WERI-Rb-1 (cell line): ENCODE measurements at regions not wholly inside any gene's neighbourhood (a gene's known extent, or its start where the extent isn't known, plus 50 kb on each side); places are given as distances from the start of the nearest gene placed in this dataset.

Source experiments
- DNase-seq: peaks from one replicate; pipeline ENCODE4 v3.0.0-alpha.2; 2020
- H3K27ac ChIP-seq: fragments of 250-450 bp; sonication (Bioruptor Pico); 2 replicates; pipeline ENCODE4 v1.5.1; 2020; ENCODE audit warnings: mild to moderate bottlenecking, moderate library complexity
- H3K27me3 ChIP-seq: fragments of 250-450 bp; sonication (Bioruptor Pico); 2 replicates; pipeline ENCODE4 v1.5.1; 2021; ENCODE audit warnings: mild to moderate bottlenecking, low read depth, moderate library complexity; ENCODE audit not compliant: insufficient read depth, severe bottlenecking
- H3K36me3 ChIP-seq: fragments of 250-450 bp; sonication (Bioruptor Pico); 2 replicates; pipeline ENCODE4 v1.5.1; 2020; ENCODE audit warnings: mild to moderate bottlenecking, moderate library complexity
- H3K4me3 ChIP-seq: 2 replicates; pipeline ENCODE4 v1.5.1; 2011; ENCODE audit warnings: low read depth, mild to moderate bottlenecking, control low read depth, low read length
- H3K9me3 ChIP-seq: fragments of 250-450 bp; sonication (Bioruptor Pico); 2 replicates; pipeline ENCODE4 v1.5.1; 2021; ENCODE audit warnings: mild to moderate bottlenecking, moderate library complexity; ENCODE audit not compliant: severe bottlenecking
- TF ChIP-seq, protein P1 (sequence below): IDR thresholded peaks from 2 replicates; pipeline ENCODE4 v1.5.1; 2011; ENCODE audit warnings: low read depth, mild to moderate bottlenecking, control low read depth, inconsistent platforms, low read length

DNA sequence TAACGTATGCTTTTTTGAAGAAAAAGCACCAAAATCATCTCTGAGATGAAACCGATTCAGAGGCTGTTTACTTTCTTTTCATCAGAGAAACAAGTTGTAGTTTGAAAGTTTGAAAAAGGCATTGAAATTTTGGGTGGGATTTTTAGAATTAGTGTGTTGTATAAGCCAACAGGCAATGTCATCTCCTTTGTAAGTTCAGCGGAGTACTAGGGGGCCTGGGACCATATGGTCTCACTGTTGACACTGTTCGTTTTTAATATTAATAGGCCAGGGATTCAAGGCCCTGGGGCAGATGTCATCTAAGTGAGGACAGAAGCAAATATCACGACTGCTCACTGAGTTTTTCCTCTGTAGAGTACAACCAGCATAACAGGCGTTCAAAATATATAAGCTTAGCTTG lies 256.2 kb upstream of the RARB start:
- H3K36me3 ChIP-seq = no peaks in the 10 kb centered on the region
- no peak for DNase-seq
- no peak overlapping the region for H3K4me3 ChIP-seq
- TF ChIP-seq, protein P1, sequence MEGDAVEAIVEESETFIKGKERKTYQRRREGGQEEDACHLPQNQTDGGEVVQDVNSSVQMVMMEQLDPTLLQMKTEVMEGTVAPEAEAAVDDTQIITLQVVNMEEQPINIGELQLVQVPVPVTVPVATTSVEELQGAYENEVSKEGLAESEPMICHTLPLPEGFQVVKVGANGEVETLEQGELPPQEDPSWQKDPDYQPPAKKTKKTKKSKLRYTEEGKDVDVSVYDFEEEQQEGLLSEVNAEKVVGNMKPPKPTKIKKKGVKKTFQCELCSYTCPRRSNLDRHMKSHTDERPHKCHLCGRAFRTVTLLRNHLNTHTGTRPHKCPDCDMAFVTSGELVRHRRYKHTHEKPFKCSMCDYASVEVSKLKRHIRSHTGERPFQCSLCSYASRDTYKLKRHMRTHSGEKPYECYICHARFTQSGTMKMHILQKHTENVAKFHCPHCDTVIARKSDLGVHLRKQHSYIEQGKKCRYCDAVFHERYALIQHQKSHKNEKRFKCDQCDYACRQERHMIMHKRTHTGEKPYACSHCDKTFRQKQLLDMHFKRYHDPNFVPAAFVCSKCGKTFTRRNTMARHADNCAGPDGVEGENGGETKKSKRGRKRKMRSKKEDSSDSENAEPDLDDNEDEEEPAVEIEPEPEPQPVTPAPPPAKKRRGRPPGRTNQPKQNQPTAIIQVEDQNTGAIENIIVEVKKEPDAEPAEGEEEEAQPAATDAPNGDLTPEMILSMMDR = no peak
- H3K9me3 ChIP-seq = no peaks in the 10 kb centered on the region
- no peak overlapping the region for H3K27ac ChIP-seq
- no peaks in the 10 kb centered on the region for H3K27me3 ChIP-seq

DNA sequence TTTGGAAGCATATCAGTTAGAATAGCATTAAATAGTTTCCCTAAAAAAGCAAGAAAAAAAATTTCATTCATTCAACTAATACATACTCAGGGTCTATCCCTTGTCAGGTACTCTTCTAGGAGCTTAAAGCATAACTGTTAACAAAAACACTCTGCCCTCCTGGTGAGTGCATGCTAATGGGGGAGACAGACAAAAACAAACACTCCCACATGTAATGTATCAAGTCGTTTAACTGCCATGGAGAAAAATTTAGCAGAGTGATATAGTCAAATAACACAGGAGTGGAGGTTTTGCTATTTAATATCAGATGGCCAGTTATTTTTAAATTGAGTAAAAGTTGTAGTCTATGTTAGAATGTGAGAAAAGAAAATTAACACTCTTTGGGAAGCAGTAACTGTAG lies 254.5 kb upstream of the RARB start:
- Histone ChIP-seq H3K27me3 (no peaks in the 10 kb centered on the region), H3K36me3 (no peaks in the 10 kb centered on the region), H3K4me3 (no peak overlapping the region), H3K27ac (no peak overlapping the region), H3K9me3 (no peaks in the 10 kb centered on the region)
- no peak for DNase-seq
- TF ChIP-seq, protein P1 = no peak

DNA sequence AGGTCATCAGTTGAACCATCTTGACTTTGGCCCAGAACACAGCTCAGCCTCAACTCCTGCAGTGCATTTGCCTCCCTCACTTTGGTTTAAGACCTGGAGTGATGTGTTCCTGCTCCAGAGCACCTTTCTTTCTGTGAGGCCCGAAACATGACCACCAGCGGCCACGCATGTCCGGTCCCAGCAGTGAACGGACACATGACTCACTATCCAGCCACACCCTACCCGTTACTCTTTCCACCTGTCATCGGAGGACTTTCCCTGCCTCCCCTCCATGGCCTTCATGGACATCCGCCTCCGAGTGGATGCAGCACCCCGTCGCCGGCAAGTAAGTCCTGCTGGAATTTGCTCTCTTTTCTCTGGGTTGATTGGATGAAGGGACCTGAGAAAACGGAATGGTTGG lies 253.8 kb upstream of the RARB start:
- H3K9me3 ChIP-seq = no peaks in the 10 kb centered on the region
- no peaks in the 10 kb centered on the region for H3K36me3 ChIP-seq
- H3K27ac ChIP-seq = no peak overlapping the region
- no peaks in the 10 kb centered on the region for H3K27me3 ChIP-seq
- no peak overlapping the region for H3K4me3 ChIP-seq
- no peak for DNase-seq
- TF ChIP-seq, protein P1 = no peak

DNA sequence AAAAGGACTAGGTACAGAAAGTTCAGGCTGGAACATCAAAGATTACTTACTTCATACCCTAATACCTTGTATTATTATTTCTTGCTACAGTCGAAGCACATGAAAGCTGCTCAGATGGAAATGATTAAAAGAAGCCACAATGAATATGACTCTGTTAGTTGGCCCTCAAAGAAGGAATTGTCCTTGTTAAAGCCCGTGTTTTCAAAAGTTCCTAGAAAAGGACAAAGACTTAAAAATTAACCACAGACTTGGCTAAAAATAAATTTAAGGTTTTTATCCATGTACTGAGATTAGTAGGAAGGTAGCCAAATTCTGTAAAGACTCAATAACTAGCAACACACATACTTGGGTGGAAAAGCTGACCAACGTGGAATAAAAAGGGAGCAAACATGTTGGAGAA lies 251.0 kb upstream of the RARB start:
- H3K36me3 ChIP-seq = no peaks in the 10 kb centered on the region
- no peak overlapping the region for H3K27ac ChIP-seq
- no peak for DNase-seq
- H3K4me3 ChIP-seq = no peak overlapping the region
- TF ChIP-seq, protein P1 = no peak
- no peaks in the 10 kb centered on the region for H3K27me3 ChIP-seq
- H3K9me3 ChIP-seq = no peaks in the 10 kb centered on the region

DNA sequence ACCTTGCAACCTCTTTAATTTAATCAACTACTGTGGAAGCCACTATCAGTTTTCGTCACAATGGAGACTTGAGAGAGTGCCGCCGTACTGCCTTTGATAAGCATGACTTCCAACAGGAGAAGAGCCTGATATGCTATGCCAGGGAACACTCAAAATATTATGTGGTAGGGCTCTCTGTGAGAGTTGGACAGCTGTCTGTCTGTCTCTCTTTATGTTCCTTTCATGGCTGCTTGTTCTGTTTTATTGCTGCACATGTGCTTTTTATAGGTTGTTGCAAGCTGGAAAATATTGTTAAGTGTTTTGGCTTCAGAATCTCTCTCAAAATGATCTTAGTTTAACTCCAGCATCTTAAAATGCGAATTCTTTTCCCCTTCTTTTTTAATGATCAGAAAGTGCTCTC lies 249.4 kb upstream of the RARB start:
- no peaks in the 10 kb centered on the region for H3K36me3 ChIP-seq
- no peak for DNase-seq
- H3K27ac ChIP-seq = no peak overlapping the region
- no peaks in the 10 kb centered on the region for H3K27me3 ChIP-seq
- TF ChIP-seq, protein P1 = no peak
- no peak overlapping the region for H3K4me3 ChIP-seq
- H3K9me3 ChIP-seq = no peaks in the 10 kb centered on the region

DNA sequence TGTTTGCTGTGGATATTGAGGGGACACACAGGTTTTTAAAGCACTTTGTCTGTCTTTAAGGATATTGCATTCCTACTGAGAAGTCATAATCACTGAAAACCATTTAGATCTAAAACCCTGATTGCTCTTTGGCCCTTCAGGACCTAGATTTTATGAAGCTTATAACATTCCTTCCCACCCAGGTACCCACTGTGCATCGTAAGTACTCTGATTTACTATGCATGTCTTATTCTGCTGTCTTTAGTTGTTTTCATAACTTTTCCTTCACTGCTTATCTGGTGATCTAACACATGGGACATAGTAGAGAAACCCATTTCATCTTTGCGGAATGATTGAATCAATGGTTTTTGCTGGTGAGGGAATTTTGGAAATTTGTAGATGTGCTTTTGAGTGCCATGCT lies 247.0 kb upstream of the RARB start:
- no peaks in the 10 kb centered on the region for H3K36me3 ChIP-seq
- no peak overlapping the region for H3K4me3 ChIP-seq
- no peak for DNase-seq
- TF ChIP-seq, protein P1 = no peak
- no peaks in the 10 kb centered on the region for H3K9me3 ChIP-seq
- no peaks in the 10 kb centered on the region for H3K27me3 ChIP-seq
- no peak overlapping the region for H3K27ac ChIP-seq
